ENCODE measurements at regions not wholly inside any gene's neighbourhood (a gene's known extent, or its start where the extent isn't known, plus 50 kb on each side); places are given as distances from the start of the nearest gene placed in this dataset.
"Not testable (repeated sequence)": the region's sequence is repeated elsewhere in the genome, so short reads cannot be mapped to it uniquely, and the experiment has no call there.

DNA sequence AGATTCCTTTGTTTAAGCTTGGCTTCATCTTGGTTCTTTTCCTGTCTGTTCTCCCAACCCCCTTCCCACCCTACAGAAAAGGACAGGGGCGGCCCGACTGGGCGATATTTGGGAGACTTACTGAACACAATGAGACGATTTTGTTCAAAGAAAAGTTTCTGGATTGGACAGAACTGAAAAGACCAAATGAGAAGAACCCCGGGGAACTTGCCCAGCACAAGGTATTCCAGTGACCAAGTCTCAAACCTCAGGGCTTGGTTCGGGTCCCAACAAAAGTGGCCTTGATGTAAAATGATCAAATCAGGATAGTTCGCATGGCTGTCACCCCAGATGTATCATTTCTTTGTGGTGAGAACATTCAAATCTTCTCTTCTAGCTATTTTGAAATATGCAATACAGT lies 73.9 kb upstream of the LYZL2 start:
- DNase-seq (ENCODE audit: extremely low read depth, low read depth) = not testable (repeated sequence)

DNA sequence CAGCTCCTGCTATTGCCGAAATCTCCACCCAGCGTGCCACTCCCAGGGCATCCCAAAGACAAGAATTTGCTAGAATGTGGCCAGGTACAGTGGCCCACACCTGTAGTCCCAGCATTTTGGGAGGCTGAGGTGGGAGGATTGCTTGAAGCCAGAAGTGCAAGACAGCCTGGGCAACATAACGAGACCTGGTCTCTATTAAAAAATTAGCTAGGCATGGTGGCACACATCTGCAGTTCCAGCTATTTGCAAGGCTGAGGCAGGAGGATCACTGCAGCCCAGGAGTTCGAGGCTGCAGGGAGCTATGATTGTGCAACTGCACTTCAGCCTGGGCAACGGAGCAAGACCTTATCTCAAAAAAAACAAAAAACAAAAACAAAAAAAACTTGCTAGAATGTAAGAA lies 73.3 kb upstream of the LYZL2 start:
- DNase-seq (ENCODE audit: extremely low read depth, low read depth) = no peak

- peak; percentile 17 for DNase-seq (ENCODE audit: extremely low read depth, low read depth)
Measured at GRCh38 chr10:30701451-30702173, 72.1 kb upstream of the LYZL2 start.

GRCh38 chr10:30697806-30698205 lies 68.3 kb upstream of the LYZL2 start:
- no peak for DNase-seq (ENCODE audit: extremely low read depth, low read depth)

- DNase-seq (ENCODE audit: extremely low read depth, low read depth) = not testable (repeated sequence)
Measured at GRCh38 chr10:30697221-30697620, 67.7 kb upstream of the LYZL2 start.

- not testable (repeated sequence) for DNase-seq (ENCODE audit: extremely low read depth, low read depth)
Measured at GRCh38 chr10:30696416-30697185, 67.0 kb upstream of the LYZL2 start.

DNA sequence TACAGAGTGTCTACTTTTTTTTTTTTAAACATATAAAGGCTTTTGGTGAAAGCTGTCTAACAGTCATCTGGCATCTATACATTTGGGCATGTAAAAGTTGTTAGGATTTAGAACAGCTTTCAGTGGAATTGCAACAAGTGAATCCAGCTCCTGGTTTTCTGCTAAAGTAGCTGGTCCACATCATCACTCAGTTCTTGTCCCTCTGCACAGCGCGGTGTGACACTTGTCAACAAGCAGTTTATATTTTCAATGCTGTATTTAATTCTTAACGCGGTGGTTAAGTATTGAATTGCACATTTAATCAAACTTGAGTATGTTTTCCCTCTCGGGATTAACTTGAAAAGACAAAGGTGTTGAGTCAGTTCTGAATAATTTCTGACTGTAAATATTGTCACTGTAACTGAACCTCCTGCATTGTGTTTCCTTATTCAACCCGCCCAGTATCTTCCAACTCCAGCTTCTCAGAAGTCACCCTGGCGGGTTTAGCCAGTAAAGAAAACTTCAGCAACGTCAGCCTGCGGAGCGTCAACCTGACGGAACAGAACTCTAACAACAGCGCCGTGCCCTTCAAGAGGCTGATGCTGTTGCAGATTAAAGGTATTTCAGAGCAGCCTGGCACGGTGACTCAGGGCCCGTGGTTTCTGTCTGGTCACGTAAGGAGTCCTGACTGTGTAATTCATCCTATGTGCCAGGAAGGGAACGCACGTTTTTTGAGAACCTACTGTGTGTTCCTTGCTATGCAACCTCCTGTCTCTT lies 66.1 kb upstream of the LYZL2 start:
- peak; percentile 15 for DNase-seq (ENCODE audit: extremely low read depth, low read depth)

GRCh38 chr10:30694518-30695228 lies 65.1 kb upstream of the LYZL2 start:
- no peak for DNase-seq (ENCODE audit: extremely low read depth, low read depth)

DNA sequence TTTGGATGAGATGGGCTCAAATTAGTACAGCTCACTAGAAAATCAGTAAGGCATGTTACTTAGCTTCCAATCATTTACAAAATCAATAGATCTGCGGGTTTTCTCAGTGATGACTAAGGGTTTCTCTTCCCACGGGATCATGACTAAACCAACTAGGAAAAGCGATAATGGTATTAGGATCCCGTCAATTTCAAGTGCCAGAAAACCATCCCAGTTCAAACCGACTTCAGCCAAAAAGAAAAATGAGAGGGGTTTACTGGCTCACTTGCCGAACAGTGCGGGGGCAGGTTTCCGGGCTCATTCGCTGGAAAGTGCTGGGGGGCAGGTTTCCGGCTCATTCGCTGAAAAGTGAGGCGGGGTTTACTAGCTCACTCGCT lies 62.1 kb upstream of the LYZL2 start:
- DNase-seq (ENCODE audit: extremely low read depth, low read depth) = no peak

- DNase-seq (ENCODE audit: extremely low read depth, low read depth) = not testable (repeated sequence)
Measured at GRCh38 chr10:30690948-30691638, 61.5 kb upstream of the LYZL2 start.

- DNase-seq (ENCODE audit: extremely low read depth, low read depth) = no peak
Measured at GRCh38 chr10:30688456-30688855, 58.9 kb upstream of the LYZL2 start.

DNA sequence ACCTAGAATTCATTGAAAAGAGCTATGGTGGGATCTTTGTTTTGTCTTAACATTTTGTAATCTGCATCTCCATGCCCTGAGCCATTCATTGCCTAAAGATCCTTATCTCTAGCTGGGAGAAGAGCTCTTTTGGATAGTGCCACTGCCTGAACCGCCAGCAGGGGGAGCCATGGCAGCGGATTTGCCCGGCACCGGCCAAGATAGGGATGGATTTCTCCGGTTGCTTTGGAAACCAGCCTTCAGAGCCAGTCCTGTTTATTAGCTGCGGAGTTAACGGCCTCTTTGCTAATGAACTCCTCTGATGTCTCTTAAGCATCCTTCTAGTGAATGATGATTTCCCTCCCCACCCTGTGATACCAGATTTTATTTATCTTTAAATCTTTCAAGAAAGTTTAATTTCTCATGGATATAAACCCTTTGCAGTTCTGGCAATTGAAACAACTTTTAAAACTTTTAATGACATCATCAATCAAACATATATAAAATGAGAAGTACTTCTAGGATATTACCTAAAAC lies 58.2 kb upstream of the LYZL2 start:
- DNase-seq (ENCODE audit: extremely low read depth, low read depth) = peak; percentile 61

- DNase-seq (ENCODE audit: extremely low read depth, low read depth) = no peak
Measured at GRCh38 chr10:30686708-30687107, 57.2 kb upstream of the LYZL2 start.

DNA sequence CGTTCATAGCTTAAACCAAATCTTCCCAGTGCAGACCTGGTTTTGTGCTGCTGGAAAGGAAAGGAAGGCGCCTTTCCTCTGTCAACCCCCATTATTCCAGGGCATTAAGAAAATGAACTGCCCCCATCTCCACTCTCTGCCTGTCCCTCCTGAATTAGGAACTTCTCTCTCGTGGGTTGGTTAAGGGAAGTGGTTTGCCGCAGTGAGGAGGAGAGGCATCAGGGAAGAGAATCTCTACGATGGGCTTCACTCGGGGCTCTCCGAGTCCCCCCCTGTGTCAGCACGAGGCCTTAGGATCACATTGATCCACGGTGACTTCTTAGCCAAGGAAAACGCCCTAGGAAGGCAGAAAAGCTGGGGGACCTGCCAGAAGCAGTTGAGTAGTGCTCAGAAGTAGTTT lies 53.9 kb upstream of the LYZL2 start:
- DNase-seq (ENCODE audit: extremely low read depth, low read depth) = no peak

DNA sequence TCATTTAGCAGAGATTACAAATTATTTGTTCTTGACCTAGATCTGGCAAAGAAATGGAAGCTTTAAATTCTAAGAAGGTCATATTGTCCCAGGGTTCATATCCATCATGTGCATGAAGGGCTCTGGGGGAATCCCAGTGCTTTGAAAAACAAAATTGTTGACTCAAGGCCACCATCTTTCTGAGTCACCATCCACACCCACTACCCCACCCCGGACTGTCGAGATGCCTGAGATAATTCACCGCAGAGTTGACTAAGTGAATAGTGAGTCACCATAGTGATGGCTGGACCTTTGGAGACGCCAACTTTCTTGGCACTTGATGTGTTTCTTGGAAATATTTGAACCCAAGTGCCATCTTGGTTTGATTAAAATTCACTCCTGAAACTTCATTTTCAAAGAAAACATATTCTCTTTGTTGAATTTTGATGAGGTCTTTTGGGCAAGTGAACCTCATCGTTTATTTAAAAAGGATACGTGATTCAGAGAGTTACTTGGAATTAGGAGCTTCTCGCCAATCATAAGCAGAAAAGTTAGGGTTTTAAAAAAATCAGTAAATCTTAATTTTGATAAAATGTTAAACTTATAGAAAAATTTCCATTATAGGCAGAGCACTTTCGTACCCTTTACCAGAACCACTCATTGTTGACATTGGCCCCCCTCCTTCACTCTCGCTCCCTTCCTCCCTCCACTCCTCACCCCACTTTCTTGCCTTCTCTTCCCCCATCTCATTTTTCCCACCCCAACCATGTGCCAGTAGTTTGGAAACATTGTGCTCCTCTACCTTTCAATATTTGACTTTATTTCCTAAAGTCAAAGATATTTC lies 53.0 kb upstream of the LYZL2 start:
- peak; percentile 88 for DNase-seq (ENCODE audit: extremely low read depth, low read depth)

DNA sequence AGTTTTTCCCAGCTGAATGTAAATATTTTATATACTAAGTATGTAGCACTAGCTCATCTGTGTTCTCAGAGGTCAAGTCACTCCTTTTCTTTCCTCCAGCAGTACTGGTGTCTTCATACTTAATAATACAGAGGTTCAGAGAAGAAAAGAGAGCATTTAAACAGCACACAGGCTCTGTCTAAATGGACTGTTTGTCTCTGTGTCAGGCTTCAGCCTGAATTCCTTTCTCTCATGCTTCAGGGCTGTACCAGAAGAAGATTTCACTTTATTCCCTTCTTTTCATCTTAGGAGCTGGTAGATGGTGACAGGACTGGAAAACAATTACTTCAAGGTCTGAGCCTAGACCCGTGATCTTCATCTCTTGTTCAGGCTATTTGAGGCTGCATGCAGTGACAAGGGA lies 51.4 kb upstream of the LYZL2 start:
- DNase-seq (ENCODE audit: extremely low read depth, low read depth) = no peak
